ENCODE measurements at regions not wholly inside any gene's neighbourhood (a gene's known extent, or its start where the extent isn't known, plus 50 kb on each side); places are given as distances from the start of the nearest gene placed in this dataset.

- no peak for TF ChIP-seq ZNF75D (CRISPR knock-in tag; IDR thresholded peaks at IDR 0.05; ENCODE audit: borderline replicate concordance)
- peak; percentile 98 for TF ChIP-seq NCOA2 (CRISPR knock-in tag; IDR thresholded peaks at IDR 0.05)
- no peak for TF ChIP-seq PRDM15 (CRISPR knock-in tag; IDR thresholded peaks at IDR 0.05)
- TF ChIP-seq TCF12 (IDR thresholded peaks at IDR 0.05): no peak
- TF ChIP-seq TCF12 (CRISPR knock-in tag; IDR thresholded peaks at IDR 0.05): 0 out of 2 replicates have a peak, but pooled peaks have one; percentile 49
- peak; percentile 82; the same call in 1 of the 2 replicates for TF ChIP-seq HMGXB3 (CRISPR knock-in tag; IDR thresholded peaks at IDR 0.05; ENCODE audit: borderline replicate concordance)
- TF ChIP-seq FOXJ3 (CRISPR knock-in tag; IDR thresholded peaks at IDR 0.05; ENCODE audit: borderline replicate concordance): peak; percentile 63
- 0 out of 2 replicates have a peak, but pooled peaks have one; percentile 23 for TF ChIP-seq RAD21 (CRISPR knock-in tag; IDR thresholded peaks at IDR 0.05)
- TF ChIP-seq PPARG (CRISPR knock-in tag; conservative IDR thresholded peaks at IDR 0.05): peak; percentile 86
- TF ChIP-seq ZMYM3 (CRISPR knock-in tag; IDR thresholded peaks at IDR 0.05): peak; percentile 60; the same call in 1 of the 2 replicates
- TF ChIP-seq, protein P1, sequence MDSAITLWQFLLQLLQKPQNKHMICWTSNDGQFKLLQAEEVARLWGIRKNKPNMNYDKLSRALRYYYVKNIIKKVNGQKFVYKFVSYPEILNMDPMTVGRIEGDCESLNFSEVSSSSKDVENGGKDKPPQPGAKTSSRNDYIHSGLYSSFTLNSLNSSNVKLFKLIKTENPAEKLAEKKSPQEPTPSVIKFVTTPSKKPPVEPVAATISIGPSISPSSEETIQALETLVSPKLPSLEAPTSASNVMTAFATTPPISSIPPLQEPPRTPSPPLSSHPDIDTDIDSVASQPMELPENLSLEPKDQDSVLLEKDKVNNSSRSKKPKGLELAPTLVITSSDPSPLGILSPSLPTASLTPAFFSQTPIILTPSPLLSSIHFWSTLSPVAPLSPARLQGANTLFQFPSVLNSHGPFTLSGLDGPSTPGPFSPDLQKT (CRISPR knock-in tag; IDR thresholded peaks at IDR 0.05; ENCODE audit: borderline replicate concordance): no peak
- TF ChIP-seq GABPB1 (CRISPR knock-in tag; IDR thresholded peaks at IDR 0.05): peak; percentile 65; the same call in 1 of the 2 replicates
- 0 out of 2 replicates have a peak, but pooled peaks have one; percentile 59 for TF ChIP-seq ZSCAN29 (CRISPR knock-in tag; conservative IDR thresholded peaks at IDR 0.05)
- peak; percentile 82 for TF ChIP-seq ZNF792 (CRISPR knock-in tag; IDR thresholded peaks at IDR 0.05)
- peak; percentile 90; the same call in 1 of the 2 replicates for TF ChIP-seq NCOR1 (IDR thresholded peaks at IDR 0.05; ENCODE audit: borderline replicate concordance, low read length)
- TF ChIP-seq SRF (IDR thresholded peaks at IDR 0.05; ENCODE audit: low read depth, low read length): 0 out of 2 replicates have a peak, but pooled peaks have one; percentile 14
- TF ChIP-seq ZNF24 (IDR thresholded peaks at IDR 0.05): no peak
- TF ChIP-seq ZNF550 (CRISPR knock-in tag; IDR thresholded peaks at IDR 0.05; ENCODE audit: borderline replicate concordance): no peak
- TF ChIP-seq EHMT2 (IDR thresholded peaks at IDR 0.05; ENCODE audit: borderline replicate concordance, low read depth, low read length): no peak
- TF ChIP-seq TMF1 (CRISPR knock-in tag; IDR thresholded peaks at IDR 0.05; ENCODE audit: low read depth): no peak
- TF ChIP-seq EP300 (IDR thresholded peaks at IDR 0.05; ENCODE audit: low read depth in 2 of 2, low read length in 2 of 2): peak; percentile 32 to 97; a peak in 3 of 4 replicates
- TF ChIP-seq EP300 (CRISPR knock-in tag; IDR thresholded peaks at IDR 0.05; ENCODE audit: borderline replicate concordance): peak; percentile 96
- TF ChIP-seq NFE2L1 (CRISPR knock-in tag; IDR thresholded peaks at IDR 0.05; ENCODE audit: borderline replicate concordance): 0 out of 2 replicates have a peak, but pooled peaks have one; percentile 71
These were observed 109.6 kb upstream of the UMPS start (continued) for GRCh38 chr3:124620600-124621063.

All from HepG2 (cell line).